Activated CD4-positive, alpha-beta T cell treated with anti-CD3 and anti-CD28 coated beads for 48 hours (primary cell): ENCODE measurements at regions not wholly inside any gene's neighbourhood (a gene's known extent, or its start where the extent isn't known, plus 50 kb on each side); places are given as distances from the start of the nearest gene placed in this dataset.

Experiments used
- DNase-seq: peaks from one replicate; pipeline ENCODE4 v3.0.0-alpha.2; 2020

- DNase-seq = no peak
Observed at GRCh38 chrX:137366018-137366633, 199.8 kb upstream of the ZIC3 start.

- no peak for DNase-seq
Observed at GRCh38 chrX:137363559-137363958, 202.4 kb upstream of the ZIC3 start.

- no peak for DNase-seq
Observed at GRCh38 chrX:137362583-137362982, 203.3 kb upstream of the ZIC3 start.

- DNase-seq = no peak
Observed at GRCh38 chrX:137354851-137355250, 211.1 kb upstream of the ZIC3 start.

GRCh38 chrX:137353404-137353803 is 212.5 kb upstream of the ZIC3 start:
- DNase-seq = no peak

- peak; percentile 2 for DNase-seq
Observed at GRCh38 chrX:137352101-137352660, 213.7 kb upstream of the ZIC3 start.

GRCh38 chrX:137342969-137343368 is 223.0 kb upstream of the ZIC3 start:
- DNase-seq = no peak

GRCh38 chrX:137313627-137314026 is 252.3 kb upstream of the ZIC3 start:
- peak; percentile 21 for DNase-seq

- no peak for DNase-seq
Observed at GRCh38 chrX:137305404-137305803, 260.5 kb upstream of the ZIC3 start.

GRCh38 chrX:137297167-137297566 is 263.4 kb upstream of the GPR101 start:
- DNase-seq = no peak

- no peak for DNase-seq
Observed at GRCh38 chrX:137290011-137290410, 256.2 kb upstream of the GPR101 start.

GRCh38 chrX:137287191-137287590 is 253.4 kb upstream of the GPR101 start:
- no peak for DNase-seq

- no peak for DNase-seq
Observed at GRCh38 chrX:137286423-137286822, 252.6 kb upstream of the GPR101 start.

GRCh38 chrX:137278825-137279224 is 245.0 kb upstream of the GPR101 start:
- DNase-seq = no peak

GRCh38 chrX:137263374-137263773 is 229.6 kb upstream of the GPR101 start:
- DNase-seq = no peak

- DNase-seq = no peak
Observed at GRCh38 chrX:137245183-137245582, 211.4 kb upstream of the GPR101 start.

GRCh38 chrX:137236837-137237236 is 203.0 kb upstream of the GPR101 start:
- no peak for DNase-seq

GRCh38 chrX:137234651-137235402 is 201.0 kb upstream of the GPR101 start:
- DNase-seq = peak; percentile 3

GRCh38 chrX:137233478-137233877 is 199.7 kb upstream of the GPR101 start:
- no peak for DNase-seq

GRCh38 chrX:137227151-137227550 is 193.4 kb upstream of the GPR101 start:
- no peak for DNase-seq

- no peak for DNase-seq
Observed at GRCh38 chrX:137215467-137215866, 181.7 kb upstream of the GPR101 start.

GRCh38 chrX:137212078-137212632 is 178.4 kb upstream of the GPR101 start:
- no peak for DNase-seq

- DNase-seq = no peak
Observed at GRCh38 chrX:137198040-137198439, 164.2 kb upstream of the GPR101 start.

GRCh38 chrX:137195991-137196390 is 162.2 kb upstream of the GPR101 start:
- no peak for DNase-seq
